ENCODE measurements at regions not wholly inside any gene's neighbourhood (a gene's known extent, or its start where the extent isn't known, plus 50 kb on each side); places are given as distances from the start of the nearest gene placed in this dataset.

- TF ChIP-seq ATF3 (CRISPR knock-in tag; conservative IDR thresholded peaks at IDR 0.05) = no peak
- no peak for TF ChIP-seq SP1 (CRISPR knock-in tag; conservative IDR thresholded peaks at IDR 0.05)
- no peak for TF ChIP-seq NFATC4 (CRISPR knock-in tag; IDR thresholded peaks at IDR 0.05)
- TF ChIP-seq CTCF (IDR thresholded peaks at IDR 0.05) = no peak
- no peak for TF ChIP-seq NR3C1 (CRISPR knock-in tag; conservative IDR thresholded peaks at IDR 0.05; ENCODE audit: low read depth)
- TF ChIP-seq ATF6 (CRISPR knock-in tag; IDR thresholded peaks at IDR 0.05) = no peak
- TF ChIP-seq FOXP1 (CRISPR knock-in tag; IDR thresholded peaks at IDR 0.05; ENCODE audit: borderline replicate concordance) = no peak
- no peak for TF ChIP-seq JUN (CRISPR knock-in tag; IDR thresholded peaks at IDR 0.05)
- no peak for TF ChIP-seq TCF7 (CRISPR knock-in tag; IDR thresholded peaks at IDR 0.05; ENCODE audit: low read depth)
Observed at GRCh38 chr1:75079538-75080290, 54.5 kb upstream of the LHX8 start.

Measured in WTC11 (cell line).